Mesodermal cell (in vitro differentiated cells): ENCODE measurements at regions not wholly inside any gene's neighbourhood (a gene's known extent, or its start where the extent isn't known, plus 50 kb on each side); places are given as distances from the start of the nearest gene placed in this dataset.

Experiments used
- H3K27ac ChIP-seq: 2 replicates; pipeline ENCODE4 v1.7.0; 2013; ENCODE audit warnings: mild to moderate bottlenecking, low read depth, low read length, moderate library complexity; ENCODE audit not compliant: severe bottlenecking
- H3K36me3 ChIP-seq: 2 replicates; pipeline ENCODE4 v1.7.1; 2013; ENCODE audit warnings: mild to moderate bottlenecking, low read length, moderate library complexity; ENCODE audit not compliant: control insufficient read depth, insufficient read depth
- H3K4me1 ChIP-seq: one replicate; pipeline ENCODE4 v1.7.1; 2013; ENCODE audit warnings: mild to moderate bottlenecking, low read length; ENCODE audit not compliant: insufficient read depth, control insufficient read depth, poor library complexity, severe bottlenecking
- H3K4me3 ChIP-seq: 2 replicates; pipeline ENCODE4 v1.7.0; 2013; ENCODE audit warnings: low read length, control low read depth, mild to moderate bottlenecking; ENCODE audit not compliant: insufficient read depth, poor library complexity, severe bottlenecking; ENCODE audit errors: extremely low read depth
- H3K9me3 ChIP-seq: 2 replicates; pipeline ENCODE4 v1.7.1; 2013; ENCODE audit warnings: mild to moderate bottlenecking, low read length, moderate library complexity; ENCODE audit not compliant: control insufficient read depth
- WGBS, 2 experiments: methylation state at CpG; one replicate each; pipeline ENCODE4 v1.1.5; 2013; ENCODE audit warnings: missing lambda C conversion rate in 2 of 2; ENCODE audit not compliant: insufficient coverage in 2 of 2; 5-methylcytosine and 5-hydroxymethylcytosine counted together

DNA sequence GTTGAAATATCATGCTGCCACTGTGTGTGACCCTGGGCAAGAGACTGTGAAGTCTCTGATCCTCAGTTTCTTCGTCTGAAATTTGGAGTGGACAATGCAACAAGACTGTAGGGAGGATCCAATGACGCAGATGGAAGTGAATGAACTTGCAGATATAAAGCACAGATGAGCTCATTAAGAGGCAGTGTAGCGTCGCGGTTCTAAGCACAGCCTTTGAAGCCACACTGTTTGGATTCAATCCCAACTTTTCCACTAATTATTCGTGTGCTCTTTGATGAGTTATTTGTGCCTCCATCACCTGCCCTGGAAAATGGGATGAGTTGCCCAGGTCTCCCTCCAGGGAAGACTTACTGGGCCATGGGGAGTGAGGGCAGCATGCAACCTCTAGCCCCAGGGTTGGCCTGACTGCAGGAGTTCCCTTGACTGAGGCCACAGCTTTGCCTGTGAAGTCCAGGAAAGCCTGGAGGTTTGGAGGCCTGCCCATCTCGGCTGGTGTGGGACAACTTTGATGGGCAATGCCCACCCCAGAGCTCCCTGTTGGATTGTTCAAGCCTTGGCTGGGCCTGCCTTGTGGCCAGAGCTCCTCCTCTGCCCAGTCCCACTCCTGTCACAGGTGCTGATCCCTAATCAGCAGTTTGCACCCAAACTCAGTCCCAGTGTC is 266.0 kb upstream of the B3GAT1 start:
- Histone ChIP-seq H3K36me3 (no peaks in the 10 kb centered on the region), H3K27ac (no peak overlapping the region), H3K9me3 (no peaks in the 10 kb centered on the region), H3K4me3 (no peak overlapping the region), H3K4me1 (no peaks in the 10 kb centered on the region)
- WGBS, 2 experiments: 88% methylated on average over 7 of the region's 7 CpGs

DNA sequence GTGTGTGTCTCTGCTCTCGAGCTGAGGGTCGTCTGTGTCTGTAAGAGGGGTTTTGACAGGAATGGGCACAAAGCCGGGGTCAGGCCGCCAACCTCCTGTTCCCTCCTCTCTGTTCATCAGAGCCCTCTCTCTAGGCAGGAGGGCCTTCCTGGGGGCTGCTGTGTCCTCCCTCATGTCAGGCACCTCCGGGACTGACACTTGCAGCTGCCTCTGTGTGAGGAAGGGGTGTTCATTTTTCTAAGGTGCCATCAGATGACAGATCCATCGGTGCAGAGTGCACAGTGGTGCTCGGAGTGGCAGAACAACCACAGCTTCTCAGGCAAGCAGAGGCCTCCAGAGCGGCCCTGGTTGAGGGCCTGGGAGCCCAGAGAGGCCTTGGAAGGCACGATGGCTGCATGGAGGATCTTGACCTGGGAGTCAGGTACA is 265.4 kb upstream of the B3GAT1 start:
- H3K27ac ChIP-seq: no peak overlapping the region
- no peaks in the 10 kb centered on the region for H3K36me3 ChIP-seq
- 75 to 80% methylated on average over 3 to 4 of the region's 9 CpGs for WGBS, 2 experiments
- H3K4me1 ChIP-seq: no peaks in the 10 kb centered on the region
- H3K4me3 ChIP-seq: no peak overlapping the region
- no peaks in the 10 kb centered on the region for H3K9me3 ChIP-seq

DNA sequence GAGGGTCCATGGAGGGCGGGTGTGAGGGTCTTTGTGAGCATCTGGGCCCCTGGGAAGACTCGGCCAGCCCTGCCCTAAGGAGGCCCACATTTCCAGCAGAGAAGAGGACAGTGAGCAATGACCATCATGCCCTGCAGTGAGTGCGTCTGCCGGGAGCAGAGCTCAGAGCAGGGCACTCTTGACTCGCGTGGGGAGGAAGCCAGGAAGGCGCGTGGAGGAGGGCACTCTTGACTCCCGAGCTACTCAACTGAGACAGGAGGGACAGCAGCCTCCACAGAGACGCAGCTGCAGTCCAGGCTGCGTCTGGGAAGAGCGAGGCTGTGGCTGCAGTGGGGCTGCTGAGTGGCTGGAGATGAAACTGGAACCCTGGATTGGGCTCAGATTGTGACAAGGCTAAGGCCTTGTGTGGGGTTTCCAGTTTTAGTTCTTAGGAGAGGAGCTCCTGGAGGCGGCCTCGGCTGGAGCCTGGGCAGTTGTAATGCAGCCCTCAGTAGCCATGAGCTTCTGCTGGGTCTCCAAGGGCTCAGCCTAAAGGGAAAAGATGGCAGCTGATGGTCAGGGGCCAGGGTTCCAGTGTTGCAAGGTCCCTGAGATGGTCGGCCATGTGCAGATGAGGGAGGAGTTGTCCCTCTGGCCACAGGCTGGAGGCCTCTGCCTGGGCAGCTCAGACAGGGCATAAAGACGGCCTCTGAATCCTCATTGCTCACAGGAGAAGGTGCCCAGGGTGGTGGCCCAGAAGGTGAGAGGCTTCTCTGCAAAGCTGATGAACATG is 264.7 kb upstream of the B3GAT1 start:
- Histone ChIP-seq H3K4me1 (no peaks in the 10 kb centered on the region), H3K36me3 (no peaks in the 10 kb centered on the region), H3K4me3 (no peak overlapping the region), H3K27ac (no peak overlapping the region), H3K9me3 (no peaks in the 10 kb centered on the region)
- 89 to 92% methylated on average over 11 to 15 of the region's 16 CpGs for WGBS, 2 experiments

DNA sequence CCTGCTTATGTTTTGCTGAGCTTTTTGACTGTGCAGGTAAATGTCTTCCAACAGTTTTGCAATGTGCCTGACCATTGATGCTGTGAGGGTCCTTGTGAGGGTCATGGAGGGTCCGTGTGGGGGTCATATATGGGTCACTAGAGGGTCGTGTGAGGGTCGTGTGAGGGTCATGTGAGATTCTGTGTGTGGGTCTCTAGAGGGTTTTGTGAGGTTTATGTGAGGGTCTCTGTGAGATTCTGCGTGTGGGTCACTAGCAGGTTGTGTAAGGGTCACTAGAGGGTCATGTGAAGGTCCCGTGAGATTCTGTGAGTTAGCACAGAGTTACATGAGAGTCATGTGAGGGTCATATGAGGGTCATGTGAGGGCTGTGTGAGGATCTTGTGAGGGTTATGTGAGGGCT is 263.9 kb upstream of the B3GAT1 start:
- Histone ChIP-seq H3K36me3 (no peaks in the 10 kb centered on the region), H3K4me3 (no peak overlapping the region), H3K4me1 (no peaks in the 10 kb centered on the region), H3K9me3 (no peaks in the 10 kb centered on the region), H3K27ac (no peak overlapping the region)
- WGBS, 2 experiments: 77 to 96% methylated on average over 4 to 5 of the region's 5 CpGs

DNA sequence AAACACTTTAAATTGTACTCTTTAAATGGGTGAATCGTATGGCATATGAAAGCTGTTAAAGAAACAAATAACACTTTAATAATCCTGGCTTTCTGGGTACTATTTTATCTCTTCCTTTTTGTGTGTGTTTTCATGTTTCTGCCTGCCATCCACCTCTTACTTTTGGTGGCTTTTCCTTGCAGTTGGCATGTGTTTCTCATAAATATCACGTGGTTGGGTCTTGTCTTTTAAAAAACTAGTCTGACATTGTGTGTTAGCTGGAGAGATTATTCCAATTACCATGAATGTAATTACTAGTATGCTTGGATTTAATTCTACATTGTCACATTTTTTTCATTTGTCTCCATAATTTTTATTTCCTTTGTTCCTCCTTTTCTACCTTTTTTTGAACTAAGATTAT is 262.9 kb upstream of the B3GAT1 start:
- H3K27ac ChIP-seq: no peak overlapping the region
- WGBS, 2 experiments: no CpG with 5 or more reads among the region's 2 CpGs

DNA sequence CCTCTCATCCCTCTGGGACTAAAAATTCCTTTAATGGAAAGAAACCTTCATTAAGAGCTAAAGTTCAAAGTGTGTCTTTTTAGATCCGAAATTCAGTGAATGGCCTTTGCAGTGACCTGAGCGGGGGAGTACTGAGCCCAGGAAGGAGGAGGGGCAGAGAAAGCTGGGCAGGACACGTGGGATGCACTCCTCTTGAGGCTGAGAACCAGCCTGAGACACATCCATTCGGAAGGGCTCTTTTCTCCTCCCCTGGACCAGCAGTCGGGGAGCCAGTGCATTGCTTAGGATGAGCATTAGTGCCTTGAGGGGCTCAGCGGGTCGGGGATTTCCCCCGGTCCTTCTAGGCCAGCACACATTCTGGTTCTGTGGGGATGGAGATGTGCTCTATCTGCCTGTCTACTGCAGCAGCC is 258.9 kb upstream of the B3GAT1 start:
- H3K27ac ChIP-seq: no peak overlapping the region
- H3K4me1 ChIP-seq: no peaks in the 10 kb centered on the region
- no peaks in the 10 kb centered on the region for H3K36me3 ChIP-seq
- no peak overlapping the region for H3K4me3 ChIP-seq
- WGBS, 2 experiments: 44 to 73% methylated on average over 3 to 7 of the region's 8 CpGs
- H3K9me3 ChIP-seq: no peaks in the 10 kb centered on the region

More for the DNA sequence above, 262.9 kb upstream of the B3GAT1 start:
- Histone ChIP-seq H3K4me1 (no peaks in the 10 kb centered on the region), H3K4me3 (no peak overlapping the region), H3K36me3 (no peaks in the 10 kb centered on the region), H3K9me3 (no peaks in the 10 kb centered on the region)

DNA sequence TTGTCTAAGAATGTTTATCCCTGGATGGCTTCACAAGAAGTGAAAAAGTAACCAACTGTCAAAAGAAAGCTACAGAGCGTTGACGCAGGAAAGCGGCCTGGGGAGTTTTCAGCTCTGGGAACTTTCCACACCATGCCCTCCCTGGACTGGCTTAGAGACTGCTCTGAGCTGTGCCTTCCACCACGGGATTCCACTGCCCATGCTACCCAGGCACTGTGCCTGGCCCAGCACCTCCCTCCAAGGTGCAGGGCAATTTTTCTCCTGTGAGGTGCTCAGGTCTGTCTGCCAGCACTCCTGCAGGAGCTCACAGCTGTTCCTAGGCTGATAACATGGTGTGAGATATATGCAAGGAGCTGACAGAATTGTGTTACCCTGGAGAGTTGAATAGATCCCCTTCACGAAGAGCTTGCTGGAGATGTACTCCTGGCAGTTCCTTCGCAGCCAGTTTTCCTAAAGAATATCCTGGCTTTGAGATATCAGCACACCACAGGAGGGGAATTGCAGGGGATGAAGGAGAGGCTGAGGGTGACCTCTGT is 258.3 kb upstream of the B3GAT1 start:
- WGBS, 2 experiments: 72 to 88% methylated on average over 4 to 6 of the region's 6 CpGs
- no peaks in the 10 kb centered on the region for H3K36me3 ChIP-seq
- no peaks in the 10 kb centered on the region for H3K4me1 ChIP-seq
- H3K4me3 ChIP-seq: no peak overlapping the region
- no peaks in the 10 kb centered on the region for H3K9me3 ChIP-seq
- H3K27ac ChIP-seq: no peak overlapping the region

DNA sequence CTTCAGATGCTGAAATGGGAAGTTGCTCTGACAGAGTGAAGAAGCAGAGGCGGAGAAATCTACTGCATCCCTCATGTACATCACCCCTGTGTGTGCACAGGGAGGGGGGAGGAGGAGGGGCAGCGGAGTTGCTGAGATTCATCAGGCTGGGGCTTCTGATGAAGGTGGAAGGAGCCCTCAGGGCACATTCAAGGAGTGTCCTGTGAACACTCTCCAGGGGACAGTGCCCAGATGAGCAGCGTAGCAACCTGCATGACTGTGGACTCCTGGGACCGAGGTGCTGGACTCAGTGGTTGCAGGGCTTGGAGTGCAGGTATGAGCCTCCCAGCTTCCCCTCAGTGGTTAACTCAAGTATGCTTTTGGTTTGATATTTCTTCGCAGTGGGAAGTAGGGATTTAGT is 257.8 kb upstream of the B3GAT1 start:
- no peaks in the 10 kb centered on the region for H3K9me3 ChIP-seq
- no peak overlapping the region for H3K27ac ChIP-seq
- no peaks in the 10 kb centered on the region for H3K36me3 ChIP-seq
- 96 to 100% methylated on average over 3 to 4 of the region's 5 CpGs for WGBS, 2 experiments
- no peak overlapping the region for H3K4me3 ChIP-seq
- no peaks in the 10 kb centered on the region for H3K4me1 ChIP-seq

DNA sequence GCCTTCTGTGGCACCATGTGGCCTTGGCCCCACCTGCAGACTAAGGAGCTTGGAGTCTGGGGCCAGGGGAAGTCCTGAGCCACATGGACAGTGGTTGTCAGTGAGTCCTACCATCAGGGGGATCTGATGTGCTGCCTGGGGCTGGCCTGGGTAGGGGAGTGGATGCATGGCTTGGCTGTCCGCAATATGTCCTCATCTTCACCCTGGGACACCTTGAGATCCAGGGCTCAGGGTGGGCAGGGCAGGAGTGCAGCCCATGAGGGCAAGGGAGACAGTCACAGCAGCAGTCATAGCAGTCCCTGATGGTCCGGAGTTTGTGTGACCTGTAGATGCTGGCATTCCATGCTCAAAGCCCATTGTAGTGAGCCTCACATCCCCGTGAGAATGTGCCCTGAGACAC is 256.8 kb upstream of the B3GAT1 start:
- Histone ChIP-seq H3K36me3 (no peaks in the 10 kb centered on the region), H3K9me3 (no peaks in the 10 kb centered on the region), H3K4me1 (no peaks in the 10 kb centered on the region), H3K4me3 (no peak overlapping the region), H3K27ac (no peak overlapping the region)
- WGBS, 2 experiments: 82 to 95% methylated on average over 2 of the region's 3 CpGs

DNA sequence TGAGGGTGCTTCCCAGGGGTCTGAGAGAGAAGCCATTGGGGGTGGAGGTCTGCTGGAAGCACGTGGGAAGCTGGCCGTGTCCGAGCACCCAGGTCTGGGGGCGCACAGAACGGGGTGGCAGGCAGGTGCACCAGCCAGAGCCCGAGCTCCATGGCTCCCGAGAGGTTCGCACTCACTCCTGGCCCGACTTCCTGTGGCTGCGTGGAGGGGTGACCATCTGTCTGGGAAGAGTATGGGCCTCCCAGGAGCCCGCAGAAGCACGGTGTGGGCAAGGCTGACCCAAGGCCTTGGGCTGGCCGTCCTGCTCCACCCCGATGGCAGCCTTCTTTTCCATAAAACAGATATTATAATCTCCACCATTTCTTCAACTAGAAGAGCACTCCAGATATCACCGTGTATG is 256.0 kb upstream of the B3GAT1 start:
- no peaks in the 10 kb centered on the region for H3K36me3 ChIP-seq
- WGBS, 2 experiments: 88 to 93% methylated on average over 15 of the region's 15 CpGs
- H3K27ac ChIP-seq: no peak overlapping the region
- H3K4me3 ChIP-seq: no peak overlapping the region
- H3K9me3 ChIP-seq: no peaks in the 10 kb centered on the region
- no peaks in the 10 kb centered on the region for H3K4me1 ChIP-seq

DNA sequence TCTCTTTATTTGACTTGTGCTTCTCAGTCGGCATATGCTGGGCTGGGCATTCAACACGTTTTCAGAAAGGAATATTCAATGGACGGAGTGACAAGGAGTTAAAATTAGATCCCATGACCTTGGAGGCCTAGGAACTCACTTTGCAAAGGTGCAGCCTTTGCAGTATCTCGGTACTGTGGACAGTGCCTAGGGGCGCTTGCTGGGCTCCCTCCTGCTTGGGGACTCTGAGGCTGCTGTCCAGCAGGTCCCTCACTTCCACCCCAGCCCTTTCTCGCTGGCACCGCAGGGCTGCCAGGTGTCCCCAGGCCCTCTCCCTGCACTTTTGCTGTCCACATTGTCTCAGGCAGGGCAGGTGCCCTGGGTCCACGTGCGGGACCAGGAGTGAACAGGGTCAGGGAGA is 255.5 kb upstream of the B3GAT1 start:
- no peaks in the 10 kb centered on the region for H3K9me3 ChIP-seq
- no peak overlapping the region for H3K4me3 ChIP-seq
- H3K27ac ChIP-seq: no peak overlapping the region
- WGBS, 2 experiments: 90 to 100% methylated on average over 3 to 7 of the region's 9 CpGs
- no peaks in the 10 kb centered on the region for H3K36me3 ChIP-seq
- H3K4me1 ChIP-seq: no peaks in the 10 kb centered on the region
